Heart right ventricle (tissue), 16 donors: ENCODE measurements at regions not wholly inside any gene's neighbourhood (a gene's known extent, or its start where the extent isn't known, plus 50 kb on each side); places are given as distances from the start of the nearest gene placed in this dataset.

Source experiments
- ATAC-seq, 8 donors: fragments of 200-7000 bp; cut with Tn5 transposase; one replicate each; pipeline ENCODE4 v1.9.1; 2020; ENCODE audit warnings: mild to moderate bottlenecking in 8 of 8, moderate library complexity in 8 of 8, moderate number of reproducible peaks in 1 of 8
- DNase-seq, 2 donors: peaks; one replicate each; pipeline ENCODE4 v3.0.0-alpha.2; 2020
- H3K27ac ChIP-seq, 10 donors: fragments of 200-600 bp; sonication (generic) in 2 of 10; one replicate each; pipeline versions ENCODE4 v1.5.0 to v1.8.0; 2020 to 2022; ENCODE audit warnings: mild to moderate bottlenecking in 3 of 10
- H3K27me3 ChIP-seq, 7 donors: fragments of 200-600 bp; one replicate each; pipeline ENCODE4 v1.8.0; 2021 to 2022; ENCODE audit warnings: mild to moderate bottlenecking in 2 of 7
- H3K36me3 ChIP-seq, 9 donors: fragments of 200-600 bp; sonication (generic) in 1 of 9; one replicate each; pipeline versions ENCODE4 v1.5.0 to v1.8.0; 2020 to 2022; ENCODE audit warnings: mild to moderate bottlenecking in 2 of 9
- H3K4me1 ChIP-seq, 9 donors: fragments of 200-600 bp; sonication (generic) in 1 of 9; one replicate each; pipeline versions ENCODE4 v1.5.0 to v1.8.0; 2020 to 2022; ENCODE audit warnings: mild to moderate bottlenecking in 4 of 9
- H3K4me3 ChIP-seq, 10 donors: fragments of 200-600 bp; sonication (generic) in 2 of 10; one replicate each; pipeline versions ENCODE4 v1.5.0 to v1.8.0; 2020 to 2022; ENCODE audit warnings: mild to moderate bottlenecking in 7 of 10, moderate library complexity in 2 of 10
- H3K9me3 ChIP-seq, 11 donors: fragments of 200-600 bp in 10 of 11; sonication (generic) in 2 of 11; one replicate each; pipeline versions ENCODE4 v1.5.0 to v1.8.0; 2013 to 2022; ENCODE audit warnings: mild to moderate bottlenecking in 2 of 11, control low read depth in 1 of 11, moderate library complexity in 1 of 11
- WGBS, 2 donors: extraction: QIAGEN DNeasy Blood & Tissue Kit; methylation state at CpG; one replicate each; pipeline ENCODE4 v1.1.7; 2013; ENCODE audit warnings: inconsistent platforms in 1 of 2; 5-methylcytosine and 5-hydroxymethylcytosine counted together
- intact Hi-C, 10 donors: fragments of 100-400 bp; cut with DNase I; formaldehyde crosslinking; loops; one replicate each; pipeline versions ENCODE4 v1.11.1 to v1.14.2; 2022
- TF ChIP-seq, protein P1 (sequence below), 9 donors: fragments of 200-600 bp; sonication (generic) in 2 of 9; IDR thresholded peaks; one replicate each; pipeline versions ENCODE4 v1.5.0 to v1.8.0; 2021 to 2022; ENCODE audit warnings: antibody characterized with exemption in 9 of 9, mild to moderate bottlenecking in 5 of 9, moderate library complexity in 1 of 9
- donor health status: Arrhythmogenic right ventricular cardiomyopathy.
- donor health status: ischemic (EF 13 %, LVEDD 7.1; RV severe dilation, severe dysfunction).
- donor health status: healthy with polysubstance abuse.
- donor health status: DM: no; HTN: yes; CAD: no.
- donor health status: DM: no; HTN: no; CAD: no.
- donor health status: ischemic (EF 25% LVEDD 6.9; RV normal size, moderate dysfunction).
- donor health status: ischemic (EF 25% LVEDD 5.7; RV mildly dilated, moderate dysfunction).
- donor health status: healthy.
- donor health status: DM: yes; HTN: yes; CAD: no.
- donor health status: Ischemic cardiomyopathy.
- donor health status: ischemic (EF 35%, LVEDD 5.7; RV mildly dilated, moderate dysfunction).
- donor health status: nonischemic (EF 11% LVEDD 7.7; RV severe dilation, severe dysfunction).
- donor health status: DM: yes; HTN: yes; CAD: no.
- donor health status: PGD.
- donor health status: ischemic (EF 29% LVEDD 5.4; RV normal size, mild dysfunction).
- donor health status: nonischemic (EF 23%, LVEDD 6.1; RV moderate dilation, normal function).

DNA sequence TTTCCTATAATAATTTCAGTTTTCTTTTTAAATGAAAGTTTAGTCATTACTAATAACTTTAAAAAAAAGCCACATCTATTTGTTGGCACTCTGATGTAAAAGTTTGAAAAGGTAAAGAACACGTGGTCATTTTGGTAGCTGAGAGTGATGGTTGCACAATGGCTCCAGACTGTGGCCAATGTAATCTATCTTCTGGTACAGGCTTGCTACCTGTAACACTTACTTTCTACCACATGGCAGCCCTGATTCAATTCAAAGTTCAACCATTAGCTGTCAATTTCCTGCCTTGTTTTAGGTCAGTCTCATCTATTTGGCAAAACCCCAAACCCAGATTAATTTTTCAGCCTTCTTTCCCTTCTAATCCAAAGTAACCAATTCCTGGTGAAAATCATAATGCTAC lies 126.1 kb downstream of the TUSC7 start:
- H3K27ac ChIP-seq = no peak overlapping the region
- H3K4me3 ChIP-seq = no peak overlapping the region
- H3K9me3 ChIP-seq = no peaks in the 10 kb centered on the region
- no peaks in the 10 kb centered on the region for H3K27me3 ChIP-seq
- TF ChIP-seq, protein P1, sequence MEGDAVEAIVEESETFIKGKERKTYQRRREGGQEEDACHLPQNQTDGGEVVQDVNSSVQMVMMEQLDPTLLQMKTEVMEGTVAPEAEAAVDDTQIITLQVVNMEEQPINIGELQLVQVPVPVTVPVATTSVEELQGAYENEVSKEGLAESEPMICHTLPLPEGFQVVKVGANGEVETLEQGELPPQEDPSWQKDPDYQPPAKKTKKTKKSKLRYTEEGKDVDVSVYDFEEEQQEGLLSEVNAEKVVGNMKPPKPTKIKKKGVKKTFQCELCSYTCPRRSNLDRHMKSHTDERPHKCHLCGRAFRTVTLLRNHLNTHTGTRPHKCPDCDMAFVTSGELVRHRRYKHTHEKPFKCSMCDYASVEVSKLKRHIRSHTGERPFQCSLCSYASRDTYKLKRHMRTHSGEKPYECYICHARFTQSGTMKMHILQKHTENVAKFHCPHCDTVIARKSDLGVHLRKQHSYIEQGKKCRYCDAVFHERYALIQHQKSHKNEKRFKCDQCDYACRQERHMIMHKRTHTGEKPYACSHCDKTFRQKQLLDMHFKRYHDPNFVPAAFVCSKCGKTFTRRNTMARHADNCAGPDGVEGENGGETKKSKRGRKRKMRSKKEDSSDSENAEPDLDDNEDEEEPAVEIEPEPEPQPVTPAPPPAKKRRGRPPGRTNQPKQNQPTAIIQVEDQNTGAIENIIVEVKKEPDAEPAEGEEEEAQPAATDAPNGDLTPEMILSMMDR (IDR thresholded peaks at IDR 0.05) = no peak
- no peaks in the 10 kb centered on the region for H3K4me1 ChIP-seq
- WGBS, 2 donors = 67 to 78% methylated on average over 1 of the region's 1 CpG
- intact Hi-C loops = no loop called here
- ATAC-seq = no peak
- no peaks in the 10 kb centered on the region for H3K36me3 ChIP-seq
- DNase-seq = no peak

DNA sequence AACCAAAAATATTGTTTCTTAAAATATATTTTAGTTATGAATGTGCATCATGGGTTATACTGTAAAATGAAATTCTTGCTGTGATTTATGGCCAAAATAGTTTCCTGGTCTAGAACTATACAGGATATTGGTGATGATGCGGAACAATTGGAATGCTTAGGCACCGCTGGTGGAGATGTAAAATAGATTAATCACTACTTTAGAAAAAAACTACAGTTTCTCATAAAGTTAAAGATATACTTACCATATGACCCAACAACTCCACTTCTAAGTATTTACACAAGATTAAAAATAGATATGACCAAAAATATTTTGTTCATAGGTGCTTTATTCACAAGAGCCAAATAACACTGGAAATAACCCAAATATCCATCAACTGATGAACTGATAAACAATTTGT lies 126.7 kb downstream of the TUSC7 start:
- H3K27ac ChIP-seq = no peak overlapping the region
- ATAC-seq = no peak
- H3K9me3 ChIP-seq = no peaks in the 10 kb centered on the region
- H3K4me3 ChIP-seq = no peak overlapping the region
- no peaks in the 10 kb centered on the region for H3K27me3 ChIP-seq
- intact Hi-C loops = no loop called here
- TF ChIP-seq, protein P1 (IDR thresholded peaks at IDR 0.05) = no peak
- H3K36me3 ChIP-seq = no peaks in the 10 kb centered on the region
- no peak for DNase-seq
- 69 to 81% methylated on average over 2 of the region's 2 CpGs for WGBS, 2 donors
- H3K4me1 ChIP-seq = no peaks in the 10 kb centered on the region

DNA sequence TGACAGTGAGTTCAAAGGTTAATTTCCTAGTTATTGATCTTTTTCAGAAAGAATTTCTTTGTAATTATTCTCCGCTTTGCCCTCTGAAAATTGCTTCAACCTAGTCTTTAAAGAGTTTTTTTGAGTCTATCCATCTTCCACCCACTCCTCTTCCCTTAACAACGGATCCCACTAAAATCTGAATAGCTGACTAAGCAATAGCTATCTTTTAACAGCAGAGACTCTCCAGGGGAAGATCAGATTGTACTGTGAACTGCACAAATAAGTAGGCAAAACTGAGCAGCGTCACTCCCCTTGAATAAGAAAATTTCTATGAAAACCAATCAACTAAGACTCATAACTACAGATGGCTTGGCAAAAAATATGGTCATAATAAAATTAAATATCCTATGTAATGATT lies 127.9 kb downstream of the TUSC7 start:
- TF ChIP-seq, protein P1 (IDR thresholded peaks at IDR 0.05) = no peak
- Histone ChIP-seq H3K36me3 (no peaks in the 10 kb centered on the region), H3K9me3 (no peaks in the 10 kb centered on the region), H3K4me3 (no peak overlapping the region), H3K27ac (no peak overlapping the region), H3K4me1 (no peaks in the 10 kb centered on the region), H3K27me3 (no peaks in the 10 kb centered on the region)
- DNase-seq (no peak), ATAC-seq (no peak)
- intact Hi-C loops = no loop called here
- WGBS, 2 donors = 69 to 79% methylated on average over 3 of the region's 3 CpGs

DNA sequence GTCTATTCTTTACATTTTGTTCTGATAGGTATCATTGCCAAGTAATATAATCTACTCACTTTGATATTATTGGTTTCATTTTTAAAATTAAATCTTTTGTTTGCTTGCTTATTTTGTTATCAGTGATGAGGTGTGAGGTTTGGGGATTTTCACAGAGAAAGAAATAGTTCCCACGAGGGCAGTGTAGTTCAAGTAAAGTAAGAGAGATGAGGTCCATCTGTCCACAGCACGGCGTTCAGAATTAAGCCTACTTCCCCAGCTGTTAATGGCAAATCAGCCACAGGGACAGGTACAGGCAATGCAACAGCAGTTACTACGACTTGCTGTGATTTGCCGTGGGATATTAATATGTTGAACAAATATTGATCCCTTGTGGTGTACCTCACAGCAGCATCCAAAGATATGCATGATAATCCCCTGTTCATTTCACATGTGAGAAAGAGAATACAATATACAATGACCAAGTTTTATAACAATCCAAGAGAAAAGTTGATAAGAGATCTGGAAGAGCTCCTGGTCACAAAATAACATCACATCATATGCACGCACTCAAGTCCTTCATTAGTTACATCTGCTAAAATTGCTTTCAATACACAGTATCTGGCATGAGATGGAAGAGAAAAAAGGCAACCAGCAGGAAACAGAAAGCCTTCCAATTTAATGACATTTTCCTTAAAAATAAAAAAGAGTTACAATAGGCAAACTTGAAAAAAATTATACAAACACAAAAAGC lies 131.6 kb downstream of the TUSC7 start:
- Histone ChIP-seq H3K4me1 (no peaks in the 10 kb centered on the region), H3K27ac (no peak overlapping the region), H3K36me3 (no peaks in the 10 kb centered on the region), H3K4me3 (no peak overlapping the region), H3K9me3 (no peaks in the 10 kb centered on the region), H3K27me3 (no peaks in the 10 kb centered on the region)
- intact Hi-C loops = no loop called here
- no peak for ATAC-seq
- TF ChIP-seq, protein P1 (IDR thresholded peaks at IDR 0.05) = no peak
- WGBS, 2 donors = 67 to 74% methylated on average over 6 of the region's 6 CpGs
- no peak for DNase-seq
